Pulmonary artery endothelial cell (primary cell): ENCODE measurements at regions not wholly inside any gene's neighbourhood (a gene's known extent, or its start where the extent isn't known, plus 50 kb on each side); places are given as distances from the start of the nearest gene placed in this dataset.

Experiments used
- DNase-seq: peaks from one replicate; pipeline ENCODE4 v3.0.0-alpha.2; 2011; ENCODE audit warnings: low read depth, low spot score

DNA sequence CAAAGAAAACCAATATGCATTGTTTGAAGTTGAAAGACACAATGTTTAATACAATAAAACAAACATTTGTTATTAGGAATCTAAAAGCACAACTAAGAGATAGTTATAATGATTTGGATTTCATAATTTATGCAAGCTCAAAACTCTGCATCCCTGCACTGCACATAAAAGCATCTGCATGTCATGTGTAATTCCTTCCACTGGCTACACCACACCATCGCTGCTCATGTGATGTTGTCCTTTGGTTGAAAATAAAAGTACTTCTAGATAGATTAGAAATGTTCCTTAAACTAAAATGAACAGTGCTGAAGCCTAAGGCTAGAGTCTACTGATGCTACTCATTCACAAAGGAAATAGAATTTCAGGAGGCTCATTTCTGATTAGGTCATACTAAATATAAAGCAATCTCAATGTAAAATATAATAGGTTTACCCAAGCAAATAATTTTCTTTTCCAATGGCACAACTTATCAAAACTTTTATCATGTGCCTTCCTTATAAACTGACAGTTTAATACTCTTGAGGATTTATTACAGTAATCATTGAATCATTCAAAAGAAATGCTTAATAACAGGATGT lies 130.8 kb upstream of the DKK2 start:
- no peak for DNase-seq

DNA sequence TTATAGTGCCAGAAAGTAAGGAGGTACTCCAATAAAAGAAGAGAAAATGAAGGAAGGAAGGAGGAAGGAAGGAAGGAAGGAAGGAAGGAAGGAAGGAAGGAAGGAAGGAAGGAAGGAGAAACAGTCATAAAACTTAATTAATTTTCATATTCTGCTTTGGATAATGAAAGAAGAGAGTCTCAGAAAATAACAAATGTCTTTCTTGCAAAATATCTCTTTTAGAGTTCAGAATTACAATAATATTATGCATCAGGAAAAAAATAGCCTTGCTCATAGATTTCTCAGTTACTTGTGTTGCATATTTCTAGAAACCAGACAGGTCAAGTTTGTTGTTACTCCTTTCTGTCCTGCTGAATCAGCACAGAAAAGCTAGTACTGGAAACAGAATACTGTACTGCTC lies 130.1 kb upstream of the DKK2 start:
- DNase-seq, result no peak

GRCh38 chr4:107164962-107165475 lies 128.9 kb upstream of the DKK2 start:
- no peak for DNase-seq

GRCh38 chr4:107156443-107156842 lies 120.3 kb upstream of the DKK2 start:
- DNase-seq, result no peak

GRCh38 chr4:107155366-107155765 lies 119.3 kb upstream of the DKK2 start:
- DNase-seq, result no peak

DNA sequence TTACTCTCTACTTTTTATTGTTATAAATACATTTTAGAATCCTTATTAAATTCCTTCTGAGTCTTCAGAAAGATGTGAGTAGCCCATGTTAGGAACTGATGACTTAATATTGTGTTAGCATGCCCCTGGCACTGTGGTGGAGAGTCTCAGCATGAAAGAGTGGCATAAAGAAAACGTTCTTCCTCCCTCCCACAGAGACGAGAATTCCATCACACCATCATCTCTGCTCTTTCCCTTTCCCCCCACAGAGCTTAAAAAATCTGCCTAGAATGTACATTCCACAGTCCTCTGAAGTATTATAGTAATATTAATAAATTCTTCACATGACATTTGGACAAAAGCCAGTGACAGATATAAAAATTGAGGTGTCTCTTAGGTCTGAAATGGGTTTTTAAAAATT lies 117.8 kb upstream of the DKK2 start:
- DNase-seq, result no peak

- DNase-seq, result peak; percentile 10
Measured at GRCh38 chr4:107153228-107153627, 117.1 kb upstream of the DKK2 start.

DNA sequence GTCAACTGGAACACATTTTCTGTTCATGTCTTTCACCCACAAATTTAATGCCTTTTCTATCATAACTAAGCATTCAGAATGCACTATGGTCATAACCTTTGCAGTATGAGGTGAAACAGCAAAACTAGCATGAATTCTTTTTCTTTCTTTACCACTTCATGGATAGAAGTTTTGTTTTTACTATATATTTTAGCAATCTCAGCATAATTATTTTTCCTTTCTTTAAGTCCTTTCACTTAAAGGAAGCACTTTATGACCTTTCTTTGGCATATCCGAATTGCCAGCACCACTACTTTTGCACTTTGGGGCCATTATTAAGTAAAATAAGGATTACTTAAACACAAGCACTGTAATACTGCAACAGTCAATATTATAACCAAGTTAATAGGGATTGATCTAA lies 115.1 kb upstream of the DKK2 start:
- DNase-seq, result no peak

GRCh38 chr4:107148904-107149303 lies 112.8 kb upstream of the DKK2 start:
- DNase-seq, result no peak

- DNase-seq, result no peak
Measured at GRCh38 chr4:107147873-107148272, 111.8 kb upstream of the DKK2 start.

- DNase-seq, result no peak
Measured at GRCh38 chr4:107138433-107138832, 102.3 kb upstream of the DKK2 start.

DNA sequence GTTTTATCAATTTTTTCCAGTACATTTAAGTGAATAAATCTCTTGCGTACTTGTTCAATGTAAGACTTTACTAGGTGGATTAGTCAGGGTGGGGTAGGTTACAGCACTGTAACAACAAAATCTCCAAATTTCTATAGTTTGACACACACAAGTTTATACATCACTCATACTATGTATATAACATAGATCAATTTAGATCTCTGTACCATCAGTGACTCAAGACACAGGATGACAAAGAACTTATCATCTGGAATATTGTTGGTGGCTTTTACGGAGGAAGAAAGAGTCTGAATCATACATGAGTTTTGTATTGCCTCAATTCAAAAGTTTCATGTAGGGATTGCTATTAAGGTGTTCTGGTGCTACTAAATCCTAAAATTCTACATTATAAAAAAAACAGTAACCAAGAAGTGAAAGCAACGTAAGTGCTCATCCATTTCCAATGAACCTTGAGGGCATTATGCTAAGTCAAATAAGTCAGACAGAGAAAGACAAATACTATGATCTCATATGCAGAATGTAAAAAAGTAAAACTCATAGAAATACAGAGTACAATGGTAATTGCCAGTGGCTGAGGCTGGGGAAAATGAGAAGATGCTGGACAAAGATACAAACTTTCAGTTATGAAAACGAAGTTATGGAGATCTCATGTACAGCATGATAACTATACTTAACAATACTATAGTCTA lies 98.0 kb upstream of the DKK2 start:
- DNase-seq, result no peak

GRCh38 chr4:107131295-107131694 lies 95.2 kb upstream of the DKK2 start:
- peak; percentile 8 for DNase-seq

GRCh38 chr4:107130157-107130556 lies 94.0 kb upstream of the DKK2 start:
- peak; percentile 81 for DNase-seq

GRCh38 chr4:107129611-107130010 lies 93.5 kb upstream of the DKK2 start:
- DNase-seq, result no peak

- DNase-seq, result no peak
Measured at GRCh38 chr4:107129076-107129475, 93.0 kb upstream of the DKK2 start.

- no peak for DNase-seq
Measured at GRCh38 chr4:107128116-107128515, 92.0 kb upstream of the DKK2 start.

GRCh38 chr4:107125496-107125895 lies 89.4 kb upstream of the DKK2 start:
- DNase-seq, result no peak

DNA sequence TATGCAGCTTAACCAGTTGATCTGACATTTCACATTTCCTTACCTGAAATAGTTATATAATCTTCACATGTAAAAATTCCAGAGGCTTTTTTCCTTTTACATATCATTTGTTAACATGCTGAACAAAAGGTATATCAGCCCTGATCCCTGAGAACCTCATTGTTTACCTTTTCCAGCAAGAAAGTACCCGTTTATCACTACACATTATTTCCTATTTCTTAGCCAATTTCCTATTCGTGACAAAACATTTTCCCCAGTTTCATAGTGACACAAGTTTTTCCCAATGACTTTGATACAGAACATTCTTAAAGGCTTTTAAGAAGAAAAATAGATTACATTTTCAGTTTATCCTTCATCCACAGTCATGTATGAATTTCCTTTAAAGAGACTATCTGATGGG lies 86.6 kb upstream of the DKK2 start:
- peak; percentile 17 for DNase-seq

DNA sequence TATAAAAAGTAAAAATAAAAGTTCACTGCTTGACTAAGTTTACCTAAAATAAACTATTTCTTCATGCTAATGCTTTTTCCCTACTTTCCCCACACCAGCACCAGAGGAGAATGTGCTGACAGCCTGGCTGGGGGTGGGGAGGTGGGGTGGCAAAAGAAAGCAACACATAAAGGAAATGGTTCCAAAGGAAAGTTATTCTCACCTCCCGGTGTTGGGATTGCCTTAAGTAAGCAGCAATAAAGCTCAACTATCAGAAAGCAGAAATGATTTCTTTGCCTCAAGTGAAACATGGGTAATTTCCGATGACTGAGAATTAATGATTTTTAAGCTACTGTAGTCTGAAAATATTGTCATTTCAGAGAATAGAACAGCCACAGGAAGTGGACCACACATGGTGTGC lies 84.5 kb upstream of the DKK2 start:
- DNase-seq, result no peak

DNA sequence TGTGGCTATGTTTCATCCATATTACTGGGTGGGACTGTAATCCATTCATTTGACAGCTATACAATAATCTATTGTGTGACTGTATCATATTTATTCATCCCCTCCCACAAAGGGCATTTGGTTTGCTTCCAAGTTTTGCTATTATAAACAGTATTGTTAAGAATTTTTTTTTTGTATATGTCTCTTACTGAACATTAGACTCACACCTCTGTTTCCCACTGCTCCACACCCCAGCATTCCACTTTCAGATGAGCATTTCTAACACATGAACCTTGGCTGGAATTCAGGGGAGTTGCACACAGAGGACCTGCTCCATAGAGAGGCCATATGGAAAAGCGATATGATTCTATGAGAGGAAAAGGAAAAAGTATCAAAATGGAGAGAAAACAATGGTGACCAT lies 81.6 kb upstream of the DKK2 start:
- DNase-seq, result no peak

DNA sequence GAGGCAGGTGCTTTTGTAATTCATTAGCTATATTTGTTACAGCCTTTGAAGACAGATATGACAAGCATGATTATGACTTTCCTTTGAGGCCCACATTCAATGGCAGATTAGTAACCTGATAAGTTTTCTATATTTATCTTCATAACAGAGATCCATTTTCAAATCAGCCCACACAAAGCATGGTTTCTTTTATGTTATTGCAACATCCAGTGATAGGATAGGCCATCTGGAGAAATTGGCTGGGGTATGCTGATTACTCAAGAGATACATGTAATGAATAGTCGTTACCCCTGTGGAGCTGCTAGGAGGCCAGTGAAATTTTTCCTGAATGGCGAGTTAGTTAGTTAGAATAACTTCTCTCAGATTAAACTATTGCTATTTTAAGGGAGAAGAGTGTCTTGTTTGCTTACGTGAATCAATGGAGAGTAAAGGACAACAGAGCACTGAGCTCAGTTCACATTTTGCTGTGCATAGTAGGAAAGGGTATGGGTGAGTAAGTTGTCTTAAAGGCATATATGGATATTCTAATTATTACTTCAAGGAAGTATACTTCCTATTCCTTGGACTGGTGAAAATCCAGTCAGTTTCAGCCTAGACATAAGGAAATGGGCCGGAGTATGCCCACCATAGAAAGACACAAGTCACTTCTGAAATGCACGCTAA lies 79.2 kb upstream of the DKK2 start:
- no peak for DNase-seq

GRCh38 chr4:107114059-107114458 lies 77.9 kb upstream of the DKK2 start:
- no peak for DNase-seq
